NAMALWA (cell line): ENCODE measurements at regions not wholly inside any gene's neighbourhood (a gene's known extent, or its start where the extent isn't known, plus 50 kb on each side); places are given as distances from the start of the nearest gene placed in this dataset.
A peak's percentile ranks its signal among the peaks of the same experiment; 100 is the strongest.

ENCODE experiments used
- DNase-seq: peaks from one replicate; pipeline ENCODE4 v3.0.0-alpha.2; 2015; ENCODE audit warnings: low spot score

DNA sequence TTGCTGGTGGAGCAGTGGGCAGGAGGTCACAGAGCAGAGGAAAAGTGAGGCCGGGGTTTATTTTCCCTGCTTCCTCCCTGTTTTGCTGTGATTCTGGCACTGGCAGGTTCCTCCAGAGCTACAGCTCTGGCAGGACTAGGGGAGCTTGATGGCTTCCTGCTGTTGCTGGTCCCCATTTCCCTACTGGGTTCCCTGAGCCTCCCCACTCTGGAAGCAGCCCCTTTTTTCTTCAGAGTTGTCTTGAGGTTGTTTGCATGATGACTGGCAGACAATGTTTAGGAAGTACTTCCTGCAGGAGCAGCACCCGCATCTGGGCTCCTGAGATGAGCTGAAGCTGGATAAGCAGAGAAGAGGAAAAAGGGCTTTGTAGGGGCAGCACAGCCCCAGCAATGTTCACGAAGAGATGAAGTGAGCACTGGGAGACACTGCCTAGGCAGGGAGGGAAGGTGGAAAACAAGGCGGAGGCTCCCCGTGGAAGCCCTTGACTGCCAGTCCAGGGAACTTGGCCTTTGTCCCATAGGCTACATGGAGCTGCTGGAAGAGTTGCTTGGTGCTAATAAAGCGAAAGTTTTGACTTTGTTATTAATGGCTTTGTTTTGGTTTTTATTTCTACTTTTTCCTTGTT lies 126.9 kb downstream of the SLC38A6 start:
- DNase-seq, result no peak

GRCh38 chr14:61106959-61107641 lies 126.1 kb downstream of the SLC38A6 start:
- DNase-seq, result peak; percentile 5

DNA sequence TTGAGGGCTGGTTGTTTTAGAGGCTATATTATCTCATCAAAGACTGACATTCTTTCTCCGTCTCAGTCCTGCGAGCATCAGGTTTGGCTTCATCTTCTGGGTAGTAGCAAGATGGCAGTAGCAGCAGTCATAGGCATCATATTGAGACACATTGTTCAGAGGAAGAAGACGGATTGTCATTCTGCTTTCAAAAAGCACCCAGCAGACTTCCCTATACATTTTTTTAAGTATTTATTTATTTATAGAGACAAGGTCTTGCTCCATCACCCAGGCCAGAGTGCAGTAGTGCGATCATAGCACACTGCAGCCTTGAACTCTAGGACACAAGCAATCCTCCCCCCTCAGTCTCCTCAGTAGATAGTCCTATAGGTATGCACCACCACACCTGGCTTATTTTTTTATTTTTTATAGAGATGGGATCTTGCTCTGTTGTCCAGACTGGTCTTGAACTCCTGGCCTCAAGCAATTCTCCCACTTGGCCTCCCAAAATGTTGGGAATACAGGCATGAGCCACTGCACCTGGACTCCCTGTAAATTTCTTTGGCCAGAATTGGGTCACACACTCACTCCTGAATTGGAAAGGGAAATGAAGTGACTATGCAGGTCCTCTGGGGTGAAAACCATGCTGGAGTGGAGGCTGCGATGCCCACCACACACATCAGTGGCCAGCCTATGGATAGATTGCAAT lies 125.4 kb downstream of the SLC38A6 start:
- DNase-seq, result no peak

DNA sequence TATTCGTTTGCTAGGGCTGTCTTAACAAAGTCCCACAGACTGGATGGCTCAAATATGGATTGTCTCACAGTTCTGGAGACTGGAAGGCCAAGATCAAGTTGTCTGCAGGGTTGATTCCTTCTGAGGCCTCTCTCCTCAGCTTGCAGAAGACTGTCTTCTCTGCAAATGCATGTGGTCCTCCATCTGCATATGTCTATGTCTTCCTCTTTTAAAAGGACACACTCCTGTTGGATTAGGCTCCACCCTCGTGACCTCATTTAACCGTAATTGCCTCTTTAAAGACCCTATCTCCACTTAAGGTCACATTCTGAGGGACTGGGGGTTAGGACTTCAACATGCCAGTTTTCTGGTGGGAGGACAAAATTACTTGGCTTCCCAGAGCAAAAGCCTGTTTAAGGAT lies 123.3 kb downstream of the SLC38A6 start:
- no peak for DNase-seq

- DNase-seq, result no peak
These were observed 122.7 kb downstream of the SLC38A6 start for GRCh38 chr14:61103541-61104339.

GRCh38 chr14:61102549-61103466 lies 121.8 kb downstream of the SLC38A6 start:
- DNase-seq, result no peak
